ENCODE measurements at regions not wholly inside any gene's neighbourhood (a gene's known extent, or its start where the extent isn't known, plus 50 kb on each side); places are given as distances from the start of the nearest gene placed in this dataset.

DNA sequence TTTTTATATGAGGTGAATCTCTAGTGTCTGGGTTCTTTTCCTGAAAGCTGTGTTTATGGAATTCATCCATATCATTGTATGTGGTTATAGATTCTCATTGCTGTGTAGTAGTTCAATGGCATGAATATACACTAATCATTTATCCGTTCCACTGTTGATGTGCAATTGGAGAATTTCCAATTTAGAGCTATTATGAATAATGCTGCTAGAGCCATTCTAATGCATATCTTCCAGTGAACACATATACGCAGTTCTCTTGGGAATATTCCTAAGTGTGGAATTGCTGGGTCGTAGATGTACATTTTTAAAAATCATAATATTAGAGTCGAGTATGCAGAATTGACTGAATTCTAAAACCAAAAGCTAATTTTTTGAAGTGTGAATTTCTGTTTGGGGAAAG lies 327.5 kb upstream of the JAG1 start:
- TF ChIP-seq, protein P1, sequence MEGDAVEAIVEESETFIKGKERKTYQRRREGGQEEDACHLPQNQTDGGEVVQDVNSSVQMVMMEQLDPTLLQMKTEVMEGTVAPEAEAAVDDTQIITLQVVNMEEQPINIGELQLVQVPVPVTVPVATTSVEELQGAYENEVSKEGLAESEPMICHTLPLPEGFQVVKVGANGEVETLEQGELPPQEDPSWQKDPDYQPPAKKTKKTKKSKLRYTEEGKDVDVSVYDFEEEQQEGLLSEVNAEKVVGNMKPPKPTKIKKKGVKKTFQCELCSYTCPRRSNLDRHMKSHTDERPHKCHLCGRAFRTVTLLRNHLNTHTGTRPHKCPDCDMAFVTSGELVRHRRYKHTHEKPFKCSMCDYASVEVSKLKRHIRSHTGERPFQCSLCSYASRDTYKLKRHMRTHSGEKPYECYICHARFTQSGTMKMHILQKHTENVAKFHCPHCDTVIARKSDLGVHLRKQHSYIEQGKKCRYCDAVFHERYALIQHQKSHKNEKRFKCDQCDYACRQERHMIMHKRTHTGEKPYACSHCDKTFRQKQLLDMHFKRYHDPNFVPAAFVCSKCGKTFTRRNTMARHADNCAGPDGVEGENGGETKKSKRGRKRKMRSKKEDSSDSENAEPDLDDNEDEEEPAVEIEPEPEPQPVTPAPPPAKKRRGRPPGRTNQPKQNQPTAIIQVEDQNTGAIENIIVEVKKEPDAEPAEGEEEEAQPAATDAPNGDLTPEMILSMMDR (IDR thresholded peaks at IDR 0.05; ENCODE audit: low read length) = no peak
- no peak for TF ChIP-seq EZH2 (optimal IDR thresholded peaks at IDR 0.05; ENCODE audit: low read depth, low read length)
